RPMI7951 (cell line): ENCODE measurements at regions not wholly inside any gene's neighbourhood (a gene's known extent, or its start where the extent isn't known, plus 50 kb on each side); places are given as distances from the start of the nearest gene placed in this dataset.
"Not testable (repeated sequence)": the region's sequence is repeated elsewhere in the genome, so short reads cannot be mapped to it uniquely, and the experiment has no call there.

ENCODE experiments used
- DNase-seq: peaks from one replicate; pipeline ENCODE4 v3.0.0-alpha.2; 2012; ENCODE audit warnings: low read depth

GRCh38 chr1:220412382-220412781 lies 115.6 kb upstream of the MARK1 start:
- DNase-seq, result not testable (repeated sequence)

GRCh38 chr1:220410611-220411010 lies 117.3 kb upstream of the MARK1 start:
- DNase-seq, result no peak

- no peak for DNase-seq
Measured at GRCh38 chr1:220409771-220410595, 118.0 kb upstream of the MARK1 start.

GRCh38 chr1:220407191-220407590 lies 120.7 kb upstream of the MARK1 start:
- no peak for DNase-seq

- no peak for DNase-seq
Measured at GRCh38 chr1:220398238-220398637, 126.0 kb upstream of the RAB3GAP2 start.

GRCh38 chr1:220391491-220391890 lies 119.2 kb upstream of the RAB3GAP2 start:
- no peak for DNase-seq

- DNase-seq, result no peak
Measured at GRCh38 chr1:220389634-220390033, 117.4 kb upstream of the RAB3GAP2 start.

- peak; percentile 26 for DNase-seq
Measured at GRCh38 chr1:220386494-220387195, 114.4 kb upstream of the RAB3GAP2 start.

GRCh38 chr1:220385158-220385557 lies 112.9 kb upstream of the RAB3GAP2 start:
- no peak for DNase-seq

GRCh38 chr1:220382994-220383393 lies 110.7 kb upstream of the RAB3GAP2 start:
- DNase-seq, result no peak

- DNase-seq, result no peak
Measured at GRCh38 chr1:220380885-220381284, 108.6 kb upstream of the RAB3GAP2 start.

GRCh38 chr1:220378571-220379302 lies 106.5 kb upstream of the RAB3GAP2 start:
- DNase-seq, result no peak

GRCh38 chr1:220375715-220376114 lies 103.5 kb upstream of the RAB3GAP2 start:
- DNase-seq, result no peak

GRCh38 chr1:220374449-220374848 lies 102.2 kb upstream of the RAB3GAP2 start:
- DNase-seq, result peak; percentile 42

- DNase-seq, result no peak
Measured at GRCh38 chr1:220372451-220372850, 100.2 kb upstream of the RAB3GAP2 start.

- no peak for DNase-seq
Measured at GRCh38 chr1:220371324-220371723, 99.1 kb upstream of the RAB3GAP2 start.

GRCh38 chr1:220370041-220370700 lies 97.9 kb upstream of the RAB3GAP2 start:
- peak; percentile 96 for DNase-seq

- DNase-seq, result no peak
Measured at GRCh38 chr1:220369511-220369910, 97.3 kb upstream of the RAB3GAP2 start.

- peak; percentile 80 for DNase-seq
Measured at GRCh38 chr1:220368352-220369265, 96.4 kb upstream of the RAB3GAP2 start.

GRCh38 chr1:220367833-220368232 lies 95.6 kb upstream of the RAB3GAP2 start:
- DNase-seq, result peak; percentile 19

GRCh38 chr1:220366269-220366668 lies 94.0 kb upstream of the RAB3GAP2 start:
- DNase-seq, result no peak
